Esophagus (tissue), 2 donors: ENCODE measurements at regions not wholly inside any gene's neighbourhood (a gene's known extent, or its start where the extent isn't known, plus 50 kb on each side); places are given as distances from the start of the nearest gene placed in this dataset.

ENCODE experiments used
- H3K27ac ChIP-seq, 2 donors: one replicate each; pipeline ENCODE4 v1.5.1; 2013; ENCODE audit warnings: low read depth in 2 of 2, mild to moderate bottlenecking in 2 of 2, inconsistent platforms in 1 of 2, low read length in 1 of 2, moderate library complexity in 1 of 2
- H3K27me3 ChIP-seq, 2 donors: one replicate each; pipeline ENCODE4 v1.6.1; 2013; ENCODE audit warnings: low read length in 2 of 2, control low read depth in 1 of 2, mild to moderate bottlenecking in 1 of 2; ENCODE audit not compliant: insufficient read depth in 2 of 2, control insufficient read depth in 1 of 2
- H3K36me3 ChIP-seq, 2 donors: one replicate each; pipeline ENCODE4 v1.6.1; 2013; ENCODE audit warnings: low read length in 1 of 2; ENCODE audit not compliant: control insufficient read depth in 2 of 2, insufficient read depth in 2 of 2
- H3K4me1 ChIP-seq, 2 donors: one replicate each; pipeline ENCODE4 v1.6.1; 2013; ENCODE audit warnings: low read length in 1 of 2; ENCODE audit not compliant: control insufficient read depth in 2 of 2, insufficient read depth in 2 of 2
- H3K4me3 ChIP-seq, 2 donors: one replicate each; pipeline ENCODE4 v1.5.1; 2013; ENCODE audit warnings: low read length in 2 of 2, mild to moderate bottlenecking in 2 of 2, low read depth in 1 of 2, moderate library complexity in 1 of 2
- H3K9me3 ChIP-seq, 2 donors: one replicate each; pipeline ENCODE4 v1.6.1; 2013; ENCODE audit warnings: mild to moderate bottlenecking in 2 of 2, low read depth in 1 of 2, low read length in 1 of 2, moderate library complexity in 1 of 2; ENCODE audit not compliant: control insufficient read depth in 2 of 2, insufficient read depth in 1 of 2
- WGBS, 2 donors: extraction: QIAGEN DNeasy Blood & Tissue Kit; methylation state at CpG; one replicate each; pipeline ENCODE4 v1.1.7; 2013; 5-methylcytosine and 5-hydroxymethylcytosine counted together
- donor health status: healthy with polysubstance abuse.
- donor health status: Bipolar disorder and iron deficiency.

- no peaks in the 10 kb centered on the region for H3K27me3 ChIP-seq
- H3K4me1 ChIP-seq = no peaks in the 10 kb centered on the region
- 53 to 60% methylated on average over 3 of the region's 3 CpGs for WGBS, 2 donors
- H3K4me3 ChIP-seq = no peak overlapping the region
- H3K27ac ChIP-seq = no peak overlapping the region
- peaks cover 2 to 3% of the 10 kb centered on the region in 2 donors for H3K9me3 ChIP-seq
- H3K36me3 ChIP-seq = no peaks in the 10 kb centered on the region
These were observed 63.0 kb upstream of the HHIP start for GRCh38 chr4:144582975-144583374.

GRCh38 chr4:144583658-144584057, 62.3 kb upstream of the HHIP start:
- Histone ChIP-seq H3K4me3 (no peak overlapping the region), H3K4me1 (no peaks in the 10 kb centered on the region), H3K27me3 (no peaks in the 10 kb centered on the region), H3K36me3 (no peaks in the 10 kb centered on the region), H3K27ac (no peak overlapping the region), H3K9me3 (peaks cover 2 to 3% of the 10 kb centered on the region in 2 donors)

- H3K4me3 ChIP-seq = no peak overlapping the region
- H3K9me3 ChIP-seq = peaks cover 2 to 3% of the 10 kb centered on the region in 2 donors
- WGBS, 2 donors = 81 to 84% methylated on average over 3 of the region's 3 CpGs
- no peaks in the 10 kb centered on the region for H3K27me3 ChIP-seq
- no peaks in the 10 kb centered on the region for H3K4me1 ChIP-seq
- no peak overlapping the region for H3K27ac ChIP-seq
- H3K36me3 ChIP-seq = no peaks in the 10 kb centered on the region
These were observed 61.5 kb upstream of the HHIP start for GRCh38 chr4:144584428-144584827.

- Histone ChIP-seq H3K4me3 (no peak overlapping the region), H3K36me3 (no peaks in the 10 kb centered on the region), H3K27ac (no peak overlapping the region), H3K27me3 (no peaks in the 10 kb centered on the region), H3K9me3 (no peaks in the 10 kb centered on the region), H3K4me1 (no peaks in the 10 kb centered on the region)
- 78 to 84% methylated on average over 2 of the region's 2 CpGs for WGBS, 2 donors
These were observed 56.4 kb upstream of the HHIP start for GRCh38 chr4:144589512-144589911.

- H3K27me3 ChIP-seq = no peaks in the 10 kb centered on the region
- H3K9me3 ChIP-seq = no peaks in the 10 kb centered on the region
- no peak overlapping the region for H3K4me3 ChIP-seq
- WGBS, 2 donors = 93 to 95% methylated on average over 1 of the region's 1 CpG
- H3K4me1 ChIP-seq = no peaks in the 10 kb centered on the region
- no peak overlapping the region for H3K27ac ChIP-seq
- H3K36me3 ChIP-seq = no peaks in the 10 kb centered on the region
These were observed 55.9 kb upstream of the HHIP start for GRCh38 chr4:144590020-144590419.

- H3K27me3 ChIP-seq = no peaks in the 10 kb centered on the region
- 6 to 8% methylated on average over 2 of the region's 2 CpGs for WGBS, 2 donors
- H3K36me3 ChIP-seq = no peaks in the 10 kb centered on the region
- H3K9me3 ChIP-seq = no peaks in the 10 kb centered on the region
- H3K4me1 ChIP-seq = no peaks in the 10 kb centered on the region
- H3K4me3 ChIP-seq = no peak overlapping the region
- no peak overlapping the region for H3K27ac ChIP-seq
These were observed 54.6 kb upstream of the HHIP start for GRCh38 chr4:144591401-144591800.

GRCh38 chr4:144592264-144592663, 53.7 kb upstream of the HHIP start:
- Histone ChIP-seq H3K27ac (no peak overlapping the region), H3K27me3 (no peaks in the 10 kb centered on the region), H3K36me3 (no peaks in the 10 kb centered on the region), H3K4me1 (no peaks in the 10 kb centered on the region), H3K4me3 (no peak overlapping the region), H3K9me3 (no peaks in the 10 kb centered on the region)
- 66 to 74% methylated on average over 2 of the region's 2 CpGs for WGBS, 2 donors

- WGBS, 2 donors = 74 to 78% methylated on average over 1 of the region's 1 CpG
- H3K36me3 ChIP-seq = no peaks in the 10 kb centered on the region
- no peaks in the 10 kb centered on the region for H3K9me3 ChIP-seq
- H3K4me1 ChIP-seq = no peaks in the 10 kb centered on the region
- H3K27me3 ChIP-seq = no peaks in the 10 kb centered on the region
- no peak overlapping the region for H3K4me3 ChIP-seq
- no peak overlapping the region for H3K27ac ChIP-seq
These were observed 51.4 kb upstream of the HHIP start for GRCh38 chr4:144594471-144594986.

- Histone ChIP-seq H3K27ac (no peak overlapping the region), H3K27me3 (no peaks in the 10 kb centered on the region), H3K4me3 (no peak overlapping the region), H3K4me1 (no peaks in the 10 kb centered on the region), H3K36me3 (no peaks in the 10 kb centered on the region), H3K9me3 (no peaks in the 10 kb centered on the region)
- WGBS, 2 donors = 78 to 85% methylated on average over 3 of the region's 3 CpGs
These were observed 50.3 kb upstream of the HHIP start for GRCh38 chr4:144595681-144596080.
